HUES64 (cell line): ENCODE measurements at regions not wholly inside any gene's neighbourhood (a gene's known extent, or its start where the extent isn't known, plus 50 kb on each side); places are given as distances from the start of the nearest gene placed in this dataset.

Source experiments
- H3K27ac ChIP-seq: 2 replicates; pipeline ENCODE4 v1.7.0; 2013; ENCODE audit warnings: low read depth, low read length, inconsistent platforms
- H3K27me3 ChIP-seq: 2 replicates; pipeline ENCODE4 v1.6.1; 2013; ENCODE audit warnings: mild to moderate bottlenecking, low read length; ENCODE audit not compliant: insufficient read depth
- H3K36me3 ChIP-seq: 2 replicates; pipeline ENCODE4 v1.6.1; 2013; ENCODE audit warnings: mild to moderate bottlenecking, low read length; ENCODE audit not compliant: insufficient read depth
- H3K4me1 ChIP-seq: 2 replicates; pipeline ENCODE4 v1.6.1; 2013; ENCODE audit warnings: mild to moderate bottlenecking, low read length, moderate library complexity; ENCODE audit not compliant: insufficient read depth
- H3K4me3 ChIP-seq: 2 replicates; pipeline ENCODE4 v1.5.1; 2013; ENCODE audit warnings: mild to moderate bottlenecking, low read length, moderate library complexity
- H3K9ac ChIP-seq: 2 replicates; pipeline ENCODE4 v1.6.1; 2013; ENCODE audit warnings: mild to moderate bottlenecking, low read depth, low read length
- H3K9me3 ChIP-seq: 2 replicates; pipeline ENCODE4 v1.6.1; 2013; ENCODE audit warnings: low read depth, low read length; ENCODE audit not compliant: insufficient read depth
- WGBS: fragments of 150-250, 120-280 bp; methylation state at CpG from one replicate; pipeline ENCODE4 v1.1.7; 2013; ENCODE audit warnings: missing lambda C conversion rate; 5-methylcytosine and 5-hydroxymethylcytosine counted together

DNA sequence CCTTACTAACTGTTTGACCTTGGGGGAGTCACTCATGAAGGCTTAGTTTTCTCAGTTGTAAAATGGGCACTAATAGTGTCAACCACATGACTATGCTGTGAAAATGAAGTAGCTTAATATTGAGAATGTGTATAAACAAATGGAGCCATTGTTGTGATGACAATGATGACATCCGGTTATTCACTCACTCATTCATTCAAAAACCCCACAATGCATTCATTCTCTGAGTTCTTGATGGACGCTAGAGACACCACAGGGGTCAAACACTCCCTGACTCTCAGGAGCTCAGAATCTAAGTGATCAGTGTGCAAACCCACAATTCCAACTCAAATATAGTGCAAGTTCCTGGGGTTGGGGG, 138.9 kb downstream of the FOXD2 start:
- H3K4me1 ChIP-seq, result peaks cover 31% of the 10 kb centered on the region
- H3K36me3 ChIP-seq, result no peaks in the 10 kb centered on the region
- H3K9ac ChIP-seq, result no peak overlapping the region
- H3K9me3 ChIP-seq, result no peaks in the 10 kb centered on the region
- 69% methylated on average over 2 of the region's 2 CpGs for WGBS
- H3K27ac ChIP-seq, result no peak overlapping the region
- no peaks in the 10 kb centered on the region for H3K27me3 ChIP-seq
- H3K4me3 ChIP-seq, result no peak overlapping the region

DNA sequence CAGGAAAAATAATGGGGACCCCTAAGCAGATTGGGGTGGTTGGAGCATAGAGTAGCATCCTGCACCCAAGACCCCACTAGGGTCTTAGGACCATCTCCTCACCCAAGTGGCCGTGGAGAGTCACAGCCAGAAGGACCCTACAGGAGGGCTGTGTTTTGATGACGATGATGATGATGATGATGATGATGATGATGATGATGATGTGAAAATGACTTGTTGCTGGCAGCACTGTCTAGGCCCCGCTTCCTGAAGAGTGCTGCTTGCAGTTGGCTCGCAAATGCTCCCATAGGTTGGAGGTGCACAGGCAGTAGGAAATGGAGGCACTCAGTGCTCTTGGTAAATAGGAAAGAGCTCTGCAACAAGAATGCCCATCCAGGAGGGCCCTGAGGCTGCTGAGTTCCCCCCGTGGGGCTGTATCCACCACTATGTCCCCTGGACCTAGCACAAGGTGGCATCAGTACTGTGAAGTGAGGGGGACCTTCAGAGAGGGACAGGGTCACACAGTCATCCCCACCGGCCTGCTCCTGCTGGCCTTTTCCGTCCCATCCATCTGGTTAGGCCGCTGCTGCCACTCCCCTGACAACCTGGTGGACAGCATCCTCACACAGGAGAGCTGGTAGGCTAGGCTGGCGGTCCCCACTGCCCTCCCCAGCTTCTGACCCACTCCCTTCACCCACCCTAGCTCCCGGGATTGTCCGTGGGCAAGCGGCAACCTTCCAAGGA, 139.6 kb downstream of the FOXD2 start:
- no peak overlapping the region for H3K27ac ChIP-seq
- H3K4me1 ChIP-seq, result peaks cover 28% of the 10 kb centered on the region
- H3K4me3 ChIP-seq, result no peak overlapping the region
- H3K9ac ChIP-seq, result no peak overlapping the region
- H3K27me3 ChIP-seq, result no peaks in the 10 kb centered on the region
- H3K36me3 ChIP-seq, result no peaks in the 10 kb centered on the region
- 83% methylated on average over 12 of the region's 12 CpGs for WGBS
- no peaks in the 10 kb centered on the region for H3K9me3 ChIP-seq

- no peak overlapping the region for H3K27ac ChIP-seq
- no peaks in the 10 kb centered on the region for H3K27me3 ChIP-seq
- H3K36me3 ChIP-seq, result no peaks in the 10 kb centered on the region
- H3K4me3 ChIP-seq, result no peak overlapping the region
- peaks cover 21% of the 10 kb centered on the region for H3K4me1 ChIP-seq
- no peaks in the 10 kb centered on the region for H3K9me3 ChIP-seq
- no peak overlapping the region for H3K9ac ChIP-seq
- 61% methylated on average over 19 of the region's 19 CpGs for WGBS
Observed at GRCh38 chr1:47578026-47578720, 140.3 kb downstream of the FOXD2 start.

DNA sequence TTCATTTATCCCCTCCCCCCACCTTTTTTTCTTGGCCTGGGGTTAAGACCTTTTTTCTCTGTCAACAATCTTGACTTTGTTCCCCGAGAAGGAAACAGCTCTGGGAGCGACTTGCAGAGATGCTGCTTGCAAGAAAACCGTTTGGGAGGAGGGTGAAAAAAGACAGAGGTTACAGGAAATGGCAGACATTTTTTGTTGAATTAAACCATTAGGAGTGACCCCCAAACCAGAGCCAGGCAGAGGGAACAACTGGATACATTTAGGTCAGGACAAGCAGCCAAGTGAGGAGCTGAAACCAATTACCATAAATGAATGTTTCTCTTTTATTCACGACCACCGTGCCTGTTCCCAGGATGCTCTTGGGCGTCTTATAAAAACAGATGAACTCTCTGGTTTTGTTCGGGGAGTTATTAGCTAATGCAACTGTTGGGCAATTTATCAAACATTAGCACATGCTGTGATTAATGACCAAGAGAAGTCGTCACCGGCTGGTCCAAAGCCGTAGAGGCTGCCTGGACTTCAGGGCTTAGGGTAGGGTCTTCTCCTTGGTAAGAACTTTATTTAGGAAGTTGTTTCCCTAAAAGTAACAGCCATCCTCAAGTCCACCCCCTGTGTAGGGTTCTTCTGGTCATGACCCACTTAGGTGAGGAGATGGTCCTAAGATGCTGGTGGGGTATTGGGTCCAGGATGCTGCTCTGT, 141.0 kb downstream of the FOXD2 start:
- Histone ChIP-seq H3K27ac (no peak overlapping the region), H3K36me3 (no peaks in the 10 kb centered on the region), H3K4me3 (no peak overlapping the region), H3K9me3 (no peaks in the 10 kb centered on the region), H3K27me3 (no peaks in the 10 kb centered on the region), H3K9ac (no peak overlapping the region), H3K4me1 (peaks cover 25% of the 10 kb centered on the region)
- WGBS, result 77% methylated on average over 10 of the region's 10 CpGs

DNA sequence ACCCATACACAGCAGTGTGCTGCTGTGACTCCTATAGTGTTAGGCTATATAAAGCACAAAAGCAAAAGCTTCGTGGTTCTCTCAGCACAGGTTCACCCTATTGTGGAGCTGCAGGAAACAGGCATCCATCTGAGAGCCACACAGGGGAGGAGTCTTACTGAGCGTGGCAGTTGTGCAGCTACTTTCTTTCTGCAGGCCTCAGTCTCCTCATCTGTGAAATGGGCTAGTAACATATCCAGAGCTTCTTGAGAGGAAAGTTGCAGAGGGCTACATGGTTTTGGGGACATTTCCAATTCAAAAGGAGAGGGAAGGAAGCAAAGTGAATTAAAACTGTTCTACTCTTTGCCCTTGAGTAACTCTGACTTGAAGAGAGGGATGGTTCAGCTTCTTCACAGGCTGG, 142.0 kb downstream of the FOXD2 start:
- Histone ChIP-seq H3K36me3 (no peaks in the 10 kb centered on the region), H3K27ac (no peak overlapping the region), H3K27me3 (no peaks in the 10 kb centered on the region), H3K9ac (no peak overlapping the region), H3K9me3 (no peaks in the 10 kb centered on the region), H3K4me3 (no peak overlapping the region), H3K4me1 (peaks cover 25% of the 10 kb centered on the region)
- 96% methylated on average over 2 of the region's 2 CpGs for WGBS

DNA sequence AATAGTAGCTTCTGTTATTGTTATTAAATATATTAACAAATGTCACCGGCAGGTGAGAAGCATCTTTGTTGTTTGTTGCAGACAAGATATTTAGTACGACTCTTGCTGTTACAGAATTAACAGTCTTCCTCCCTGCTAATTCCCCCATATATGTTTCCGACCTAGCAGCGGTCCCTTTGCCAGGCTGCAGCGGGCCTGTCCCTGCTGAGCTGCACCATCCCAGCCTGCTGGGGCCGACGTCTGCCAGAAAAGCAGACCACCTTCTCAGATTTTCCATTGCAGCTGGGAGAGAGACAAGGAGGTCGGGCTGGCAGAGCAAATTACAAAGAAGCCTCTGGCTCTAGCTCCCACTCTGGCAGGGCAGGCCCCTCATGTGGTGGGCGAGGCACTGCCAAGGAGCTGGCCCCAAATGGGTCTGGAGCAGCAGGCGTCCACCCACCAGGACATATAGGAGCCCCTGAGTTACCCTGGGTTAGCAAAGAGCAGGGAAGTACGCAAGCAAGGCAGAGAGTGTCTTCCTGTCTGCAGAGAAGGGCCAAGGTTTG, 142.7 kb downstream of the FOXD2 start:
- Histone ChIP-seq H3K36me3 (no peaks in the 10 kb centered on the region), H3K4me3 (no peak overlapping the region), H3K9me3 (no peaks in the 10 kb centered on the region), H3K27me3 (no peaks in the 10 kb centered on the region), H3K4me1 (peaks cover 25% of the 10 kb centered on the region), H3K27ac (no peak overlapping the region), H3K9ac (no peak overlapping the region)
- 87% methylated on average over 10 of the region's 11 CpGs for WGBS

DNA sequence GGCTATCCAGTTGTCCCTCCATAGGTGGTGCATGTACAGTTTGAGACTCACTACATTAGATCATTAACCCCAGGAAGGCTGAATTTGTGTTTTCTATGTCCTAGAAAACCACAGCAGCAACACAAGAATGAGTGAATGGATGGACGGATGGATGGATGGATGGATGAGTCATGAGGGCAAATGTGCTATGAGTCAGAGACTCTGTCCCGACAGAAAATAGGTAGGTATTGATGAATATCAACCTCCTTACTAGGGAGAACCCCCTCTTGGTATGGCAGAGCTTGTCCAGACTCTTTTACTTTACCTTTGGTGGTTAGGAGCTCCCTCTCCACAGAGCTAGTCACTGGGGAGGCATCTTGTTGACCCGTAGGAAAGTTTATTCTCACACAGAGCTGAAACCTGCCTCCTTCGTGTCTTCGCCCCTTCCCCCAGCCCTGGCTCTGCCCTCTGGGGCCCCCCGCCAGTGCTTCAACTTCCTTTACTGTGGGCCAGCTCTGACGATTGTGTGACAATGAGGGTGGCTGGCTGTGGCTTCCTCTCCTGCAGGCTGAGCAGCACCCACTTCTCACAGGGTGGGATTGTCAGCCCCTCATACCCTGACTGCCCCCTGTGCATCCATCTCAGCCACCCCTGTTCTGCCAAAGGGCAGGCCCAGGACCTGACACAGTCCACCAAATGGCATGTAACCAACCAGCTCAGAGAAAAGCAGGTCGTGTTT, 145.2 kb downstream of the FOXD2 start:
- Histone ChIP-seq H3K36me3 (no peaks in the 10 kb centered on the region), H3K27ac (no peak overlapping the region), H3K4me1 (peaks cover 15% of the 10 kb centered on the region), H3K4me3 (no peak overlapping the region), H3K9ac (no peak overlapping the region), H3K27me3 (0 out of 2 replicates have a peak, but pooled peaks cover 3% of the 10 kb centered on the region), H3K9me3 (no peaks in the 10 kb centered on the region)
- 58% methylated on average over 7 of the region's 8 CpGs for WGBS

- Histone ChIP-seq H3K4me3 (no peak overlapping the region), H3K4me1 (peaks cover 4% of the 10 kb centered on the region; the same call in 1 of the 2 replicates), H3K36me3 (no peaks in the 10 kb centered on the region), H3K9ac (no peak overlapping the region), H3K27me3 (peaks cover 7% of the 10 kb centered on the region; the same call in 1 of the 2 replicates), H3K27ac (no peak overlapping the region), H3K9me3 (no peaks in the 10 kb centered on the region)
- 92% methylated on average over 1 of the region's 1 CpG for WGBS
Observed at GRCh38 chr1:47584249-47584648, 146.4 kb downstream of the FOXD2 start.

- no peak overlapping the region for H3K4me3 ChIP-seq
- no peak overlapping the region for H3K9ac ChIP-seq
- no peaks in the 10 kb centered on the region for H3K36me3 ChIP-seq
- peaks cover 4% of the 10 kb centered on the region; the same call in 1 of the 2 replicates for H3K4me1 ChIP-seq
- H3K27me3 ChIP-seq, result peaks cover 13% of the 10 kb centered on the region; the same call in 1 of the 2 replicates
- 81% methylated on average over 8 of the region's 9 CpGs for WGBS
- H3K9me3 ChIP-seq, result no peaks in the 10 kb centered on the region
- no peak overlapping the region for H3K27ac ChIP-seq
Observed at GRCh38 chr1:47585141-47585902, 147.5 kb downstream of the FOXD2 start.

GRCh38 chr1:47587891-47588582, 150.2 kb downstream of the FOXD2 start:
- Histone ChIP-seq H3K36me3 (no peaks in the 10 kb centered on the region), H3K9me3 (no peaks in the 10 kb centered on the region), H3K9ac (no peak overlapping the region), H3K27me3 (peaks cover 34% of the 10 kb centered on the region), H3K4me1 (peaks cover 4% of the 10 kb centered on the region; the same call in 1 of the 2 replicates), H3K4me3 (no peak overlapping the region), H3K27ac (no peak overlapping the region)
- 86% methylated on average over 8 of the region's 8 CpGs for WGBS
